ENCODE measurements at regions not wholly inside any gene's neighbourhood (a gene's known extent, or its start where the extent isn't known, plus 50 kb on each side); places are given as distances from the start of the nearest gene placed in this dataset.

DNA sequence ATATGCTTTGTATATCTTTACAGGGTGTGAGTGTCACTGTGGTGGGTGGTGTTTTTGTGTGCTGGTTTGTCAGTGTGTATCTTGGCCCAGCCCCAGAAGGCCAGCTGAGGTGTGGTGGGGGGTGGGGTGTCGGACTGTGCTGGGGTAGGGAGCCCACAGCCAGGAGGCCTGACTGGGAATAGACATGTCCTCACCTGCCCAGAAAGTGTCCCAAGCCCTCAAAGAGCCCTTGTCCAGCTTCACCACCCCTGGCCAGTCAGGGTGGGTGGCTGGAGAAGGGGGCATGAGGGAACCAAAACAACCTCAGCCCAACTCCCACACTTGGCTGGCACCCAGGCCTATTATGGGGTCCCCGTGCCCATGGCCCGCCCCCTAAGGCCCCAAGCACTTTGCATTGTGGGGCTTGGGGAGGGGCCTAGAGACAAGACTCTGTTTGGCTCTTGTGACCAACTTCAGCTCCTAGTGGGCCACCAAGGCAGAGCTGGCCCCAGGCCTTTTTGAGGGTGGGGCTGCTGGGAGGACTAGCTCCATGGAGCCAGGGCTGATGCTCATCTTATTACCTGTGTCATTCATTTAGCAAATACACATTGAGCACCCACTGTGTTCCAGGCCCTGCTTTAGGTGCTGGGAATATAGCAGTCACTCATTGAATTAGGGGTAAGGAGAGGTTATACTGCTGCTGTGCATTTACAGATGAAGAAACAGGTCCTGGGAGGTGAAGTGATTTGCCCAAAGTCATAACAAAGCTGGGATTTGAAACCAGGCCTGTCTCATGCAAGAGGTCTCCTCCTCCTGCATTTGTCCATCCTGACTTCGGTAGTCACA, 56.2 kb upstream of the PSD2 start:
- TF ChIP-seq POLR2AphosphoS5 (IDR thresholded peaks at IDR 0.05; ENCODE audit: low read depth, low read length), result no peak
- no peak for TF ChIP-seq SP1 (IDR thresholded peaks at IDR 0.05; ENCODE audit: low read depth)
- TF ChIP-seq, protein P1, sequence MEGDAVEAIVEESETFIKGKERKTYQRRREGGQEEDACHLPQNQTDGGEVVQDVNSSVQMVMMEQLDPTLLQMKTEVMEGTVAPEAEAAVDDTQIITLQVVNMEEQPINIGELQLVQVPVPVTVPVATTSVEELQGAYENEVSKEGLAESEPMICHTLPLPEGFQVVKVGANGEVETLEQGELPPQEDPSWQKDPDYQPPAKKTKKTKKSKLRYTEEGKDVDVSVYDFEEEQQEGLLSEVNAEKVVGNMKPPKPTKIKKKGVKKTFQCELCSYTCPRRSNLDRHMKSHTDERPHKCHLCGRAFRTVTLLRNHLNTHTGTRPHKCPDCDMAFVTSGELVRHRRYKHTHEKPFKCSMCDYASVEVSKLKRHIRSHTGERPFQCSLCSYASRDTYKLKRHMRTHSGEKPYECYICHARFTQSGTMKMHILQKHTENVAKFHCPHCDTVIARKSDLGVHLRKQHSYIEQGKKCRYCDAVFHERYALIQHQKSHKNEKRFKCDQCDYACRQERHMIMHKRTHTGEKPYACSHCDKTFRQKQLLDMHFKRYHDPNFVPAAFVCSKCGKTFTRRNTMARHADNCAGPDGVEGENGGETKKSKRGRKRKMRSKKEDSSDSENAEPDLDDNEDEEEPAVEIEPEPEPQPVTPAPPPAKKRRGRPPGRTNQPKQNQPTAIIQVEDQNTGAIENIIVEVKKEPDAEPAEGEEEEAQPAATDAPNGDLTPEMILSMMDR (IDR thresholded peaks at IDR 0.05 in 2 of 3, conservative IDR thresholded peaks at IDR 0.05 in 1 of 3; ENCODE audit: borderline replicate concordance in 1 of 3, insufficient read depth in 1 of 3, low read depth in 2 of 3, low read length in 2 of 3), result no peak
- no peak for TF ChIP-seq POLR2A (IDR thresholded peaks at IDR 0.05; ENCODE audit: borderline replicate concordance, extremely low read depth, insufficient read depth, insufficient read length)
- TF ChIP-seq, protein P2, sequence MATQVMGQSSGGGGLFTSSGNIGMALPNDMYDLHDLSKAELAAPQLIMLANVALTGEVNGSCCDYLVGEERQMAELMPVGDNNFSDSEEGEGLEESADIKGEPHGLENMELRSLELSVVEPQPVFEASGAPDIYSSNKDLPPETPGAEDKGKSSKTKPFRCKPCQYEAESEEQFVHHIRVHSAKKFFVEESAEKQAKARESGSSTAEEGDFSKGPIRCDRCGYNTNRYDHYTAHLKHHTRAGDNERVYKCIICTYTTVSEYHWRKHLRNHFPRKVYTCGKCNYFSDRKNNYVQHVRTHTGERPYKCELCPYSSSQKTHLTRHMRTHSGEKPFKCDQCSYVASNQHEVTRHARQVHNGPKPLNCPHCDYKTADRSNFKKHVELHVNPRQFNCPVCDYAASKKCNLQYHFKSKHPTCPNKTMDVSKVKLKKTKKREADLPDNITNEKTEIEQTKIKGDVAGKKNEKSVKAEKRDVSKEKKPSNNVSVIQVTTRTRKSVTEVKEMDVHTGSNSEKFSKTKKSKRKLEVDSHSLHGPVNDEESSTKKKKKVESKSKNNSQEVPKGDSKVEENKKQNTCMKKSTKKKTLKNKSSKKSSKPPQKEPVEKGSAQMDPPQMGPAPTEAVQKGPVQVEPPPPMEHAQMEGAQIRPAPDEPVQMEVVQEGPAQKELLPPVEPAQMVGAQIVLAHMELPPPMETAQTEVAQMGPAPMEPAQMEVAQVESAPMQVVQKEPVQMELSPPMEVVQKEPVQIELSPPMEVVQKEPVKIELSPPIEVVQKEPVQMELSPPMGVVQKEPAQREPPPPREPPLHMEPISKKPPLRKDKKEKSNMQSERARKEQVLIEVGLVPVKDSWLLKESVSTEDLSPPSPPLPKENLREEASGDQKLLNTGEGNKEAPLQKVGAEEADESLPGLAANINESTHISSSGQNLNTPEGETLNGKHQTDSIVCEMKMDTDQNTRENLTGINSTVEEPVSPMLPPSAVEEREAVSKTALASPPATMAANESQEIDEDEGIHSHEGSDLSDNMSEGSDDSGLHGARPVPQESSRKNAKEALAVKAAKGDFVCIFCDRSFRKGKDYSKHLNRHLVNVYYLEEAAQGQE (IDR thresholded peaks at IDR 0.05; ENCODE audit: low read depth), result no peak
- TF ChIP-seq EZH2phosphoT487 (IDR thresholded peaks at IDR 0.05; ENCODE audit: borderline replicate concordance), result no peak
- no peak for TF ChIP-seq CBX3 (IDR thresholded peaks at IDR 0.05; ENCODE audit: low read depth)
- TF ChIP-seq EGR1 (IDR thresholded peaks at IDR 0.05; ENCODE audit: low read depth), result no peak
